IMR-90 (cell line): ENCODE measurements at regions not wholly inside any gene's neighbourhood (a gene's known extent, or its start where the extent isn't known, plus 50 kb on each side); places are given as distances from the start of the nearest gene placed in this dataset.
A peak's percentile ranks its signal among the peaks of the same experiment; 100 is the strongest.

ENCODE experiments used
- ATAC-seq: fragments of 200-7000 bp; cut with Tn5 transposase; 2 replicates; pipeline ENCODE4 v1.9.1; 2020; ENCODE audit warnings: low read depth, mild to moderate bottlenecking, moderate library complexity
- BruUV-seq: library from RNA; stranded (reverse); fragments of 400-500 nt; replicated peaks from 2 replicates; lab custom pipeline; 2021; lab: Mats Ljungman, UMichigan
- CTCF ChIA-PET: fragments of 300-600 bp; formaldehyde crosslinking; extraction: SDS; loops from one replicate; lab custom pipeline; 2021; ENCODE audit warnings: antibody characterized with exemption; lab: Yijun Ruan, JAX
- POLR2A ChIA-PET: fragments of 300-600 bp; sonication (Branson Sonifier 250); formaldehyde crosslinking; loops from one replicate; lab custom pipeline; 2022; ENCODE audit warnings: antibody characterized with exemption; ENCODE audit not compliant: unreplicated experiment; lab: Charles Lee
- DNase-seq: peaks from one replicate; pipeline ENCODE4 v3.0.0; 2013
- H2AFZ ChIP-seq: replicated peaks from 2 replicates; pipeline ENCODE3; 2013; ENCODE audit warnings: low read length, mild to moderate bottlenecking; ENCODE audit not compliant: poor library complexity
- H2AK5ac ChIP-seq: 2 replicates; pipeline ENCODE4 v1.6.1; 2013; ENCODE audit warnings: low read depth, low read length, inconsistent platforms
- H2AK9ac ChIP-seq: replicated peaks from 2 replicates; pipeline ENCODE3; 2013; ENCODE audit warnings: mild to moderate bottlenecking, low read depth, low read length, moderate library complexity; ENCODE audit not compliant: poor library complexity
- H2BK120ac ChIP-seq: 2 replicates; pipeline ENCODE4 v1.6.1; 2013; ENCODE audit warnings: low read depth, low read length, inconsistent platforms
- H2BK15ac ChIP-seq: 3 replicates; pipeline ENCODE4 v1.6.1; 2013; ENCODE audit warnings: low read depth, low read length, inconsistent platforms
- H2BK20ac ChIP-seq: 2 replicates; pipeline ENCODE4 v1.6.1; 2013; ENCODE audit warnings: low read depth, mild to moderate bottlenecking, inconsistent platforms, low read length, moderate library complexity
- H2BK5ac ChIP-seq: 2 replicates; pipeline ENCODE4 v1.6.1; 2013; ENCODE audit warnings: mild to moderate bottlenecking, low read depth, low read length, inconsistent platforms; ENCODE audit not compliant: poor library complexity, severe bottlenecking
- H3K14ac ChIP-seq: replicated peaks from 2 replicates; pipeline ENCODE4 v1.6.1; 2013; ENCODE audit warnings: low read depth, low read length, inconsistent platforms
- H3K18ac ChIP-seq: 2 replicates; pipeline ENCODE4 v1.6.1; 2013; ENCODE audit warnings: low read depth, low read length, control low read depth
- H3K23ac ChIP-seq: 2 replicates; pipeline ENCODE4 v1.6.1; 2013; ENCODE audit warnings: low read depth, low read length, inconsistent platforms
- H3K27ac ChIP-seq: 2 replicates; pipeline ENCODE4 v1.5.1; 2013; ENCODE audit warnings: mild to moderate bottlenecking, control low read depth, low read length; ENCODE audit not compliant: insufficient read depth
- H3K27me3 ChIP-seq: 2 replicates; pipeline ENCODE4 v1.6.1; 2013; ENCODE audit warnings: low read length; ENCODE audit not compliant: control insufficient read depth, insufficient read depth
- H3K36me3 ChIP-seq: 2 replicates; pipeline ENCODE4 v1.6.1; 2013; ENCODE audit warnings: low read length, mixed read lengths; ENCODE audit not compliant: control insufficient read depth, insufficient read depth
- H3K4ac ChIP-seq: 2 replicates; pipeline ENCODE4 v1.6.1; 2013; ENCODE audit warnings: low read depth, low read length, inconsistent platforms
- H3K4me1 ChIP-seq: 2 replicates; pipeline ENCODE4 v1.6.1; 2013; ENCODE audit warnings: low read length, mixed read lengths; ENCODE audit not compliant: control insufficient read depth, insufficient read depth
- H3K4me2 ChIP-seq: 2 replicates; pipeline ENCODE4 v1.6.1; 2013; ENCODE audit warnings: low read depth, mild to moderate bottlenecking, control low read depth, low read length, moderate library complexity
- H3K4me3 ChIP-seq: 2 replicates; pipeline ENCODE4 v1.5.1; 2013; ENCODE audit warnings: low read depth, mild to moderate bottlenecking, control low read depth, low read length, moderate library complexity; ENCODE audit not compliant: insufficient read depth
- H3K56ac ChIP-seq: 2 replicates; pipeline ENCODE4 v1.6.1; 2013; ENCODE audit warnings: low read length, inconsistent platforms; ENCODE audit not compliant: insufficient read depth; ENCODE audit errors: extremely low read depth
- H3K79me1 ChIP-seq, 2 experiments: 2 replicates each; pipeline ENCODE4 v1.6.1; 2013; ENCODE audit warnings: low read length in 2 of 2, inconsistent platforms in 1 of 2, low read depth in 1 of 2
- H3K9ac ChIP-seq: 2 replicates; pipeline ENCODE4 v1.6.1; 2013; ENCODE audit warnings: low read depth, low read length, control low read depth
- H3K9me1 ChIP-seq: 2 replicates; pipeline ENCODE4 v1.6.1; 2013; ENCODE audit warnings: low read length, inconsistent platforms; ENCODE audit not compliant: insufficient read depth
- H3K9me3 ChIP-seq: 2 replicates; pipeline ENCODE4 v1.6.1; 2013; ENCODE audit warnings: low read length; ENCODE audit not compliant: control insufficient read depth, insufficient read depth
- H4K20me1 ChIP-seq: 2 replicates; pipeline ENCODE4 v1.6.1; 2013; ENCODE audit warnings: low read length, inconsistent platforms; ENCODE audit not compliant: insufficient read depth
- H4K5ac ChIP-seq: 2 replicates; pipeline ENCODE4 v1.6.1; 2013; ENCODE audit warnings: mild to moderate bottlenecking, low read depth, low read length, control low read depth
- H4K8ac ChIP-seq, 2 experiments: 2 replicates each; pipeline ENCODE4 v1.6.1; 2013; ENCODE audit warnings: low read depth in 2 of 2, low read length in 2 of 2, control low read depth in 1 of 2, inconsistent platforms in 1 of 2
- H4K91ac ChIP-seq: 2 replicates; pipeline ENCODE4 v1.6.1; 2013; ENCODE audit warnings: low read depth, low read length, inconsistent platforms; ENCODE audit not compliant: insufficient read depth
- BHLHE40 ChIP-seq: fragments of 150-350 bp; IDR thresholded peaks from 2 replicates; pipeline ENCODE4 v1.6.1; 2016; ENCODE audit warnings: mild to moderate bottlenecking, low read depth, low read length
- FOS ChIP-seq: fragments of 150-350 bp; IDR thresholded peaks from 2 replicates; pipeline ENCODE4 v1.6.1; 2016; ENCODE audit warnings: low read depth, low read length
- WGBS, 2 experiments: methylation state at CpG; one replicate each; pipeline versions ENCODE4 v1.1.5 to v1.1.7; 2013; ENCODE audit warnings: missing lambda C conversion rate in 2 of 2; ENCODE audit not compliant: insufficient read length in 1 of 2; ENCODE audit errors: extremely low coverage in 2 of 2; 5-methylcytosine and 5-hydroxymethylcytosine counted together
- dilution Hi-C: fragments of 300-500 bp; cut with HindIII; formaldehyde crosslinking; loops from one replicate; pipeline ENCODE4 v1.14.3; 2018; ENCODE audit warnings: low sequenced_read_pairs; ENCODE audit not compliant: unreplicated experiment
- in situ Hi-C: fragments of 300-500 bp; cut with MboI; formaldehyde crosslinking; loops from 3 replicates; pipeline ENCODE4 v1.14.3; 2019; ENCODE audit warnings: low sequenced_read_pairs, inconsistent platforms, mixed read lengths
- intact Hi-C: fragments of 100-400 bp; cut with micrococcal nuclease; formaldehyde crosslinking; loops from 2 replicates; pipeline ENCODE4 v1.10.0; 2022
- TF ChIP-seq, protein P1 (sequence below): conservative IDR thresholded peaks from 2 replicates; pipeline ENCODE4 v1.5.1; 2012; ENCODE audit warnings: mild to moderate bottlenecking, low read depth, low read length, improper control_type of control experiment

DNA sequence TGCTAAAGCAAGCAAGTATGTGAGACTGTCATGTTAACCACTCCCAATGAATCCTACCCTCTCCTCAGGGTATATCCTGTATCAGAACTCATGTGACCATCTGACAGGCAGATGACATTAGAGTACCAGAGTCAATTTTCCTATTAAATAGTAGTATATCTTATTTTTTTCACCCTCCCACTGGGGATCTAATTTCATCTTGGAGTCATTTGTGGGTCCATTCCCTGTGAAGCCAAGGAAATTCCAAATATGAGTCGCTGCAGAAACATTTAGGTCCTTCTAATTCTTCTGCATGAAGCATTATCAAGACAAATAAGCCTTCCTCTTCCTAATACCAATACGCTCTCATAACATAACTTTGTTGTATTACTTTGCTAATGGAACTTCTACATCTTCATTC lies 52.2 kb upstream of the BLTP1 start:
- no peak overlapping the region for H2BK5ac ChIP-seq
- H2AK5ac ChIP-seq, result no peak overlapping the region
- no peaks in the 10 kb centered on the region for H3K36me3 ChIP-seq
- intact Hi-C loops (loop anchor here (5.0 kb wide), 1 partner anchor 148 kb away; the partner anchor contains the start of gene TRPC3), dilution Hi-C loops (no loop called here), in situ Hi-C loops (no loop called here)
- no peak overlapping the region for H2BK15ac ChIP-seq
- H4K91ac ChIP-seq, result no peak overlapping the region
- no peak overlapping the region for H3K4me3 ChIP-seq
- no peak overlapping the region for H4K5ac ChIP-seq
- H3K4me1 ChIP-seq, result peaks cover 7% of the 10 kb centered on the region
- H3K23ac ChIP-seq, result peak overlapping the region; percentile 87; the same call in 1 of the 2 replicates
- peak overlapping the region in 1 of 2 experiments; percentile 77; a peak in 1 of 4 replicates for H4K8ac ChIP-seq
- H2AFZ ChIP-seq, result no peak overlapping the region
- H3K79me1 ChIP-seq, result no peaks in the 10 kb centered on the region
- H2BK20ac ChIP-seq, result peak overlapping the region; percentile 85; the same call in 1 of the 2 replicates
- H3K4me2 ChIP-seq, result peak overlapping the region; percentile 72; the same call in 1 of the 2 replicates
- no peak overlapping the region for H3K14ac ChIP-seq
- no peak overlapping the region for H3K27ac ChIP-seq
- peak; percentile 89 for DNase-seq
- POLR2A ChIA-PET, result no interaction called here
- H3K9ac ChIP-seq, result no peak overlapping the region
- BruUV-seq, result no TSS peak
- CTCF ChIA-PET, result interaction anchor here (0.6 kb wide), 1 partner anchor 223 kb away, joined by 4 read pairs; no protein-coding TSS in a partner anchor
- no peak overlapping the region for H3K56ac ChIP-seq
- peak; percentile 87 for ATAC-seq
- H3K18ac ChIP-seq, result peak overlapping the region; percentile 81; the same call in 1 of the 2 replicates
- peaks cover 3% of the 10 kb centered on the region for H3K9me1 ChIP-seq
- H3K4ac ChIP-seq, result no peak overlapping the region; the same call in 1 of the 2 replicates
- H2AK9ac ChIP-seq, result no peak overlapping the region
- H2BK120ac ChIP-seq, result peak overlapping the region; percentile 77; the same call in 1 of the 2 replicates
- no peaks in the 10 kb centered on the region for H3K9me3 ChIP-seq
- TF ChIP-seq, protein P1, sequence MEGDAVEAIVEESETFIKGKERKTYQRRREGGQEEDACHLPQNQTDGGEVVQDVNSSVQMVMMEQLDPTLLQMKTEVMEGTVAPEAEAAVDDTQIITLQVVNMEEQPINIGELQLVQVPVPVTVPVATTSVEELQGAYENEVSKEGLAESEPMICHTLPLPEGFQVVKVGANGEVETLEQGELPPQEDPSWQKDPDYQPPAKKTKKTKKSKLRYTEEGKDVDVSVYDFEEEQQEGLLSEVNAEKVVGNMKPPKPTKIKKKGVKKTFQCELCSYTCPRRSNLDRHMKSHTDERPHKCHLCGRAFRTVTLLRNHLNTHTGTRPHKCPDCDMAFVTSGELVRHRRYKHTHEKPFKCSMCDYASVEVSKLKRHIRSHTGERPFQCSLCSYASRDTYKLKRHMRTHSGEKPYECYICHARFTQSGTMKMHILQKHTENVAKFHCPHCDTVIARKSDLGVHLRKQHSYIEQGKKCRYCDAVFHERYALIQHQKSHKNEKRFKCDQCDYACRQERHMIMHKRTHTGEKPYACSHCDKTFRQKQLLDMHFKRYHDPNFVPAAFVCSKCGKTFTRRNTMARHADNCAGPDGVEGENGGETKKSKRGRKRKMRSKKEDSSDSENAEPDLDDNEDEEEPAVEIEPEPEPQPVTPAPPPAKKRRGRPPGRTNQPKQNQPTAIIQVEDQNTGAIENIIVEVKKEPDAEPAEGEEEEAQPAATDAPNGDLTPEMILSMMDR, result no peak
- no peak for TF ChIP-seq BHLHE40
- TF ChIP-seq FOS, result 0 out of 2 replicates have a peak, but pooled peaks have one; percentile 5
- WGBS, 2 experiments, result no CpG with 5 or more reads among the region's 2 CpGs
- H3K27me3 ChIP-seq, result no peaks in the 10 kb centered on the region
- no peaks in the 10 kb centered on the region for H4K20me1 ChIP-seq
